ENCODE measurements at regions not wholly inside any gene's neighbourhood (a gene's known extent, or its start where the extent isn't known, plus 50 kb on each side); places are given as distances from the start of the nearest gene placed in this dataset.

DNA sequence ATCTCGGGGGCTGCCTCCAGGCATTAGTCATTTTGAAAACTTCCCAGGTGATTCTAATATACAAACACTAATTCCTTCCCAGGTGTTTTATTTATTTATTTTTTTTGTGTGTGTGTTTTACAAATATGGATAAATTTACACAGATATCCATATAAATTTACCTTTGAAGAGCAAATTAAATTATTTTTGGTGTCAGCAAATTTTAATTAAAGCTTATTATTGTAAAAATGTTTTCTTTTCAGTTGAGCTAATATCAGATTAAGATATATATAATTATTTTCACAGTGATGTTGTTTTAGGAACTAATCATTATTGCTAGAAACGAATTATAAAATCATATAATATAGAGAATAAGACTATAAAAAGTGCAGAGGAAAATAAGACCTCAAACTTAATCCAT is 62.0 kb upstream of the FREM3 start:
- TF ChIP-seq CTCF (conservative IDR thresholded peaks at IDR 0.05; ENCODE audit: low read length) (no peak), EZH2phosphoT487 (IDR thresholded peaks at IDR 0.05; ENCODE audit: borderline replicate concordance, low read depth, low read length) (no peak)

Measured in OCI-LY7 (cell line).